Lower leg skin (tissue), 4 donors: ENCODE measurements at regions not wholly inside any gene's neighbourhood (a gene's known extent, or its start where the extent isn't known, plus 50 kb on each side); places are given as distances from the start of the nearest gene placed in this dataset.

Source experiments
- DNase-seq, 2 donors: peaks; one replicate each; pipeline ENCODE4 v3.0.0-alpha.2; 2019; ENCODE audit warnings: low spot score in 2 of 2
- H3K4me3 ChIP-seq: fragments of 200-600 bp; sonication (generic); 2 replicates; pipeline ENCODE4 v1.5.1; 2017; ENCODE audit warnings: mild to moderate bottlenecking, low read depth; ENCODE audit not compliant: poor library complexity, severe bottlenecking
- CTCF ChIP-seq, 3 donors: fragments of 450-650 bp; IDR thresholded peaks; one replicate each; pipeline ENCODE4 v1.5.1; 2016; ENCODE audit warnings: antibody characterized with exemption in 3 of 3, mild to moderate bottlenecking in 3 of 3, moderate library complexity in 2 of 3
- POLR2A ChIP-seq, 2 donors: fragments of 450-650 bp; IDR thresholded peaks; one replicate each; pipeline ENCODE4 v1.6.1; 2016 to 2017; ENCODE audit warnings: antibody characterized with exemption in 2 of 2, mild to moderate bottlenecking in 1 of 2, moderate library complexity in 1 of 2
- WGBS, 2 donors: methylation state at CpG; one replicate each; pipeline ENCODE4 v1.1.5; 2018; 5-methylcytosine and 5-hydroxymethylcytosine counted together
- intact Hi-C: fragments of 100-400 bp; cut with DNase I; formaldehyde crosslinking; loops from one replicate; pipeline ENCODE4 v1.15.0; 2023; ENCODE audit warnings: low total_unique reads

GRCh38 chr16:13634959-13635358 is 285.0 kb upstream of the ERCC4 start:
- DNase-seq: no peak
- WGBS, 2 donors: 88 to 90% methylated on average over 6 of the region's 6 CpGs
- no peak overlapping the region for H3K4me3 ChIP-seq
- intact Hi-C loops: no loop called here
- TF ChIP-seq POLR2A (IDR thresholded peaks at IDR 0.05) (no peak), CTCF (IDR thresholded peaks at IDR 0.05) (no peak)

- TF ChIP-seq POLR2A (IDR thresholded peaks at IDR 0.05) (no peak), CTCF (IDR thresholded peaks at IDR 0.05) (no peak)
- intact Hi-C loops: no loop called here
- no peak for DNase-seq
- H3K4me3 ChIP-seq: no peak overlapping the region
- WGBS, 2 donors: 78 to 90% methylated on average over 2 of the region's 2 CpGs
Measured at GRCh38 chr16:13638218-13638617, 281.7 kb upstream of the ERCC4 start.

- no peak for DNase-seq
- intact Hi-C loops: loop anchor here (10.0 kb wide), 1 partner anchor 49 kb away; no protein-coding TSS in a partner anchor
- TF ChIP-seq POLR2A (IDR thresholded peaks at IDR 0.05) (no peak), CTCF (IDR thresholded peaks at IDR 0.05) (no peak)
- no peak overlapping the region for H3K4me3 ChIP-seq
- 85 to 89% methylated on average over 3 of the region's 3 CpGs for WGBS, 2 donors
Measured at GRCh38 chr16:13643412-13643811, 276.5 kb upstream of the ERCC4 start.

GRCh38 chr16:13645601-13646245 is 274.2 kb upstream of the ERCC4 start:
- H3K4me3 ChIP-seq: no peak overlapping the region
- intact Hi-C loops: loop anchor here (10.0 kb wide), 1 partner anchor 51 kb away; no protein-coding TSS in a partner anchor
- 36 to 38% methylated on average over 6 of the region's 6 CpGs for WGBS, 2 donors
- DNase-seq: no peak
- TF ChIP-seq POLR2A (IDR thresholded peaks at IDR 0.05) (no peak), CTCF (IDR thresholded peaks at IDR 0.05) (no peak)

GRCh38 chr16:13660807-13661206 is 259.1 kb upstream of the ERCC4 start:
- H3K4me3 ChIP-seq: no peak overlapping the region
- intact Hi-C loops: loop anchor here (5.0 kb wide), 1 partner anchor 94 kb away; no protein-coding TSS in a partner anchor
- TF ChIP-seq CTCF (IDR thresholded peaks at IDR 0.05): no peak
- TF ChIP-seq POLR2A (IDR thresholded peaks at IDR 0.05): no peak
- 84 to 89% methylated on average over 8 of the region's 8 CpGs for WGBS, 2 donors
- no peak for DNase-seq

GRCh38 chr16:13665876-13666275 is 254.1 kb upstream of the ERCC4 start:
- intact Hi-C loops: no loop called here
- no peak for TF ChIP-seq CTCF (IDR thresholded peaks at IDR 0.05)
- WGBS, 2 donors: 5 to 9% methylated on average over 1 of the region's 1 CpG
- H3K4me3 ChIP-seq: no peak overlapping the region
- no peak for DNase-seq
